ENCODE measurements at regions not wholly inside any gene's neighbourhood (a gene's known extent, or its start where the extent isn't known, plus 50 kb on each side); places are given as distances from the start of the nearest gene placed in this dataset.

DNA sequence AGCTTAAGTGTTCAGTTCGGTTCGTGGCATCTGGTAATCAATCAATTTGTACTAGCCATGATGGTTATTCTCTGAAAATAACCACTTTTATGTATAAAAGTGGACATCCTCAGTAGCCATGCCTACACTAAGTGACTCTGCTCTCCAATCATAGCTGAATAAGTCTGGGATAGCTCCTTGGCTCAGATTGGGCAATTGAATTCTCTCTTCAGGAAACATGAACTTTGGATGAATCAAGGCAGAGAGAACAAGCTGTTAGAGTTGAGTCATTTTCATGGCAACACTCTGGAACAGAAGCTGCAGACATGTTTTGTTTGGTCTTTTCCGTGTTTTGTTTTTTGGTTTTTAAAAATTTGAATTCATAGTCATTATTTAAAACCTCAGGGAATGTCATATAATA, 66.8 kb upstream of the TMEM164 start:
- TF ChIP-seq CTCF (IDR thresholded peaks at IDR 0.05): no peak
- TF ChIP-seq POLR2A (IDR thresholded peaks at IDR 0.05): no peak
